ENCODE measurements at regions not wholly inside any gene's neighbourhood (a gene's known extent, or its start where the extent isn't known, plus 50 kb on each side); places are given as distances from the start of the nearest gene placed in this dataset.

DNA sequence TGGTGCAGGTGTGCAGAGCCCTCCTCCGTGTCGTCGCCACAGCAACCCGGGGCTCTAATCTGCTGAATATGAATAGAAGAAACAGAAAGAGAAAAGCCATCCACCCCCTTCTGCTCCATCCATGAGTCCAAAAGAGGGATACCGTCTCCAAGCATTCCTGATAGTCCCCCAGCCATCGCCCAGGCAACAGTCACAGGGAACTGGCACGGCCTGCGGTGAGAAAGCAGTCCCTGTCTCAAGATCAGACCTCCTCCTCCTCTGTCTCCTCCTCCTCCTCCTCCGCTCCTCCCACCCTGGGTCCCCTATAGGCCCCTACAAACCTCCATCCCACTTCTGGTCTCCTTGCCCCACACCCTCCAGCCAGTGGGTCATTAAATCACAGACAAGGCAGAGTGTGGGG, 308.1 kb upstream of the MPDZ start:
- DNase-seq: no peak

DNA sequence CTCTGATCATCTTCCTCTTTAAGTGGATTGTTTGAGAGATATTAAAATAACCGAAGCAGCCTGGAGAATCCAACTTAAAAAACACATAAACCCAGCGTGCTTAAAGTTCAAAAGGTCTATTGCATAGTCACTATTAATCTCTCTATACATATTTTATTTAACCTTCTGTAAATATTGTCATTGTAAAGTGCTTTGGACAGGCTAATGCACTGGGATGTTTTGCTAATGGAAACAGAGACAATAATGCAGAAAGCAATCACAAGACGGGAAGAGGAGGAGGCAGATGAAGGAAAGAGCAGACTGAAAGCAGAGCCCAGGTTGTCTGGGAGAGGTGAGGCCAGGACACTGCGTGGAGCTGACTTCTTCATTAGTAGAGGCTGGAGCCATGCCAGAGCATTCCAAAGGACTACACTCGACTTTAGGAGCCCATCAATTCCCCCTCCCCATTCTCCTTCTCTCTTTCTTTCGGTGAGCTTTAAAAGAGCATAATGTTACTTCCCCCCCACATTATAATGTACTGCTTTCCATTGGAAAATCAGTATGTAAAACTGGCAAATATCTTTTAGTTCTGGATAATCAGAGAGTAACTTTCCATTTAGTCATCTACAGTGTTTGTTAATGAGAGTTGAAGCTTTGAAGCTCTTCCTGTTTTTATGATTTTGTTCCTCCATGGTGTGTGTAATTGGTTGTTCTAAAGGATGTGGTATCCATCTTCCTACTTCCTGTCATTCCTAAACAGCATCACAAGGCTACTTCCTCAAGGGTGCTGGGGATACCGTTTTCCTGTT, 307.3 kb upstream of the MPDZ start:
- DNase-seq: no peak

DNA sequence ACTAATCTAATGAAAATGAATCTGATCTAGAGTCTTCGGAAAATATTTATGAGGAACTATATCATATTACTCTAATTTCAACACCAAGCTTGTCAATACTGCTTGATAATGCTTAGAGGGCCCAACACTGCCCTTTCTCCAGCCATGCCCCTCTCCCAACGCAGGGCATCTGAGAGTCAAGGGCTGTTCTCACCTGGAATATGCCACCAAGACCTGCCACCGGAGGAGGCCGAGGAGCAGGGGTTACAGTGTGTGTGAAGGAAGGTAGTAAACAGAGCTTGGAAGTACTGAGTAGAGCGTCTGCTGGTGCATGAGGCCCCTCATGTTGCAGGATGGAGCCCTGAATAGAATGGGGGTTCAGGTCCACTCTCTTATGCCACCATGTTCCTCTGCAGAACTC, 301.3 kb upstream of the MPDZ start:
- DNase-seq: no peak

DNA sequence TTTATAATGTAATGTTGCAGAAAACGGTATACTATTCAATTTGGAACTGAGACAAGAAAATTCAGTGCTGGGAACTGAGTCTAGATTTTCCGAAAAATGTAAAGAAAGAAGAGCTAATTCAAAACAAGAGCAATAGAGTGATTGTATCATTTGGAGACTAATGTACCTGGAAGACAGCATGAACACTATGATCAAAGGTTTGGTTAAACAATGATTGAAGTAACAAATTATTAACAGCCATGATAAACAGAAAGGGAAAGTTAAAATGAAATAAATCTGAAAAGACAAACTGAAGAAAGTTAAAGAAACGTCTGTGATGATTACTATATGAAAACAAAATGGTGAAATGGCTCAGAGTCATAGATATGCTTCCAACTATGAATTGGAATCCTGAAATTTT, 300.6 kb upstream of the MPDZ start:
- DNase-seq: no peak

DNA sequence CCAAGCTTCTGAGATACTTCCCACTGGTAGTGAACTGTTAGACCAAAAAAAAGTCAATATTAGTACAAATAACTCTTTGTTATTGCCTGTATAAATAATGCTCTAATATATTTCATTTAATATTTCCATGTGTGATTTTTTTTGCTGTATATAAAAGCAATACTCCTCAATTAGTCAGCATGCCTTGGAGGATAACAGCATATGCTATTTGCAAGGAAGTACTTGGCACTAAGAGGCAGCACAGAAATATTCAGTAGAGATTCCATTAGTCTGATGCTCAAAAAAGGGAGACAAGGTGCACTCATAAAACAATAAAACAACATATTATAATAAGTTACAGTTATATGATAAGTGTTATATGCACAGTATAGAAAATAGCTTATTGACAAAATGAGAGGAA, 296.6 kb upstream of the MPDZ start:
- DNase-seq: no peak

DNA sequence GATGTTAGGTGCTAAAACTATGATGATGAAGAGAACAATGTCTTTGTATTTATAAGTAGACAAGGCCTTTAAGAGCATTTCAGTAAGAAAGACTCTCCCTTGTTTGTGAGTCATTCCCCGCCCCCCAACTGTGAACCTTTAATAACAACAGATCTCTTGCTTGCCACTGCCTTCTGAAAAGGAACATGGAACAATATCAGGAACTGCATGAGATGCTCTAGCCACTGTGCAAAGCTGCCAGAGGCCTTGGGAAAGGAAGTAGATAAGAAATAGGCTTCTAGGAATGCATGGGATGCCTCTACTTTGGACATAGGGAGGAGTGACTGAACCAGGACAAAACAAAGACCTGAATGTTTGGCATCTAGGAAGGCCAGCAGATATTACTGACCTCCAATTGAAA, 296.1 kb upstream of the MPDZ start:
- no peak for DNase-seq

DNA sequence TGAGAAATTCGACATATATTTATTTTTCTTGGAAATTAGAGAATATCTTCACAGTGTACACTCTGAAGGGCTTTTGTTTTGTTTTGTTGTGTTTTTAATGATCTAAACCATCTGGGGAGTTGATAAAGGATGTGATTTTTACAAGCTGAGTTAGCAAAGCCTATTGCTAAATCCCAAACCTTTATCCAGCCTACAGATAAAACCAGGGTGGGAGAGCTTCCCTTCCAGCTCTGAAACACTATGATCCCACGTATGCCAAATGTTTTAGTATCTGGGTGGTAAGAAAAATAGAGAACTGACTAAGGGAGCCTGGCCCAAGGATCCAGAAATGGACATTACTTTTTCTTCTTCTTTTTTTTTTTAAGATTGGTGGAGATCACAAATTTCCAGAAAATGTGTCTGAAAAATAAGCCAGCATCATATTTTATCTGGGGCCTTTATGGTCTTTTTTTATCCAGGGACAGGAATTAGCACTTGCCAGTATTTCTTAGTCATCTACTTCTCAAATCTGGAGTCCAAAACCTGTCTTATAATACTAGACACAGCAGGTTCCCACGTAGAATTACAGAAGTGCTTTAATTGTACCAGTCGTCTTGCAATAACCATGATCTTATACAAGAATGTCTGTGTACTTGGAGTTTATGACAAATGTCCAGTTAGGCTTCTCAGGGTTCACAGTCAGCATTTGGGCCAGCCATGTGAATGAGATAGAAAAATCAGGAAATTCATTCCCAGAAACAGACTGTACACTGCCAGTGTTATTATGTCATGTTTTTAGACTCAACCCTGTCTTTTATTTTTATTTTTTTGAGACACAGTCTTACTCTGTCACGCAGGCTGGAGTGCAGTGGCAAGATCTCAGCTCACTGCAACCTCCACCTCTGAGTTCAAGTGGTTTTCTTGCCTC, 290.8 kb upstream of the MPDZ start:
- DNase-seq: no peak

DNA sequence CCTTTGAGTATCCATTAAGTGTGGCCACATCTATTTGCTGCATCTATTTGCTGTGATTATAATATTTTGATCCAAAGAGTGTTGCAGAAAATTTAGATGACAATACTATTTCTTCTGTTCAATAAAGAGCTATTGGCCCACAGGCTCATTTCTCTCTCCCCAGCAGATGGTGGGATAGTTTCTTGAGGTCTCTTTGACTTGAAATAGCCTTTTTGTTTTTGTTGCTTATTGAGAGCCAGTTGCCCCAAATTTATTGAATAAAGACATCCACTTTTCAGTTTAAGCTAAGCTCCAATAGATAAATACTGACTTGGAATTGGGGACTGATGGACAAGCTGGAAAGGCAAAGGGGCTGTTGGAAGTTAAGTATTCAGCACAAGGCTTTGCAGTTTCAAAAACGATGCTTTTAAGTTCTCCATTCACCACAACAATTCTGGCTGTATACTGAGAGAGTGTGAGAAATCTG, 290.1 kb upstream of the MPDZ start:
- DNase-seq: no peak

DNA sequence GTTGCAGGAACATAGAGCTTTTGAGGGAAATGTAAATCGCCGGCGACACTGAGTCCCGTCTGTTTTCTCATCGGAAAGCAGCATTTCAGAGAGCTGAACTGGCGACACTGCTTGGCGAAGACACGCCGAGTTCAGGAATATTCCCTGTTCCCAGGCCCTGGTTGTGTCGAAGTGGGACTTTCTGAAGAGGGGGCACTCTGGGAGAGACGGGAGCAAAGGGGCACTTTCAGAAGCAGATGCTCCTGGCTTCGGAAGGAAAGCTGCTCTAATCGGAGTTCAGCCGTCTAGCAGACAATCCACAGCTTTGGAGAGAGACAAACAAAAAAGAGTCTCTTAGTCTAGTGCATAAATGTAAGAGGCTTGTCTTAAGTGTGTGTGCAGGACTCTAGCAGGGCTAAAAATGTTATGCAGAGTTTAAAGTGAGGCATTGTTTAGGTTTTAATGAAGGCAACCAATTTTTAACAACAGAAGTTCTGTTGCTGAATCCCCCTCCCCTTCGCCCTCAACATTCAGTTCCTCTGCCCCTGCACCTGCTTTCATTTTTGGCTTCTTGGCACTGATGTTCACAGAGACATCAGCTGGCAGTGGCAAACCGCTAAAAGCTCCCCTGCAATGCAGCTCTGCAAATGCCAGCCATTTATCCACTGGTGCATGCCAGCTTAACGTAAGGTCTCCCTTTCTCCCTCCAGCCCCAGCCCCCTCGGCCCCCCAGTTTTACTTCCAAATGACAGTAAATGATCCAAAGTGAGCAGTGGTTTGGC, 289.5 kb upstream of the MPDZ start:
- peak; percentile 88 for DNase-seq

DNA sequence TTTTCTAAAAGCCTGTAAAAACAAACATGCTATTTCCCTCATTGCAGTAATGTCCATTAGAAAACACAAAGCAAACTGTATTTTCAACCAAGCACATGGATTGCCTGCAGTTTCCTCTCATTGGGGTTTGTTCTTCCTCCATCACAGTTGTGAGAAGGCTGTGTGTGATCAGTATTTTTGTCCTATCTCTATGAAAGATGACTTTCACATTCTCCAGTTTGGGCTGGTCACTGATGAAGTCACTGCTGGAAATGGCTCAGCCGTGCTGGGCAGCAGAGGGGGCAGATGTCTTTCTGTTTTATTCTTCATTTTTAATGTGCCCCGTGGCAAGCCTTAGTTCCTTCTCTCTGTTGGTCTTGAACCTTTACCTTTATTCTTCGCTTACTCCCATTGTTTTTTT, 288.9 kb upstream of the MPDZ start:
- peak; percentile 37 for DNase-seq

DNA sequence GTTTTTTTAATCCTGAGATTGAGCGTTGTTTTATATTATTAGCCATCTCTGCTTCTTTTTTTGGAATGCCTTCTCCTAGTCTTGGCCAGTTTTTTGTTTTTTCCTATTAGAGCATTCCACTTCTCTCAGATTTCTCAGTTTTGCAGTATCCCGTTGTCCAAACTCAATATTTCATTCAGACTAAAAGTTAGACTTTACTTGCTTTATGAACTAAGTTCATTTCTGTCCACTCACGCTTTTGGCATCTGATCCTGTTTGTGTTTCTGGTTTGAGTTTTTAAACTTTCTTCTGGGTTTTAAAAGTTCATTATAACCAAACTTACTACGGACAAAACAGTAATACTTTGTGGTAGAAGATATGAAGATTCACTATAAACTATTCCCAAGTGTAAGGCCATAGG, 288.3 kb upstream of the MPDZ start:
- no peak for DNase-seq

DNA sequence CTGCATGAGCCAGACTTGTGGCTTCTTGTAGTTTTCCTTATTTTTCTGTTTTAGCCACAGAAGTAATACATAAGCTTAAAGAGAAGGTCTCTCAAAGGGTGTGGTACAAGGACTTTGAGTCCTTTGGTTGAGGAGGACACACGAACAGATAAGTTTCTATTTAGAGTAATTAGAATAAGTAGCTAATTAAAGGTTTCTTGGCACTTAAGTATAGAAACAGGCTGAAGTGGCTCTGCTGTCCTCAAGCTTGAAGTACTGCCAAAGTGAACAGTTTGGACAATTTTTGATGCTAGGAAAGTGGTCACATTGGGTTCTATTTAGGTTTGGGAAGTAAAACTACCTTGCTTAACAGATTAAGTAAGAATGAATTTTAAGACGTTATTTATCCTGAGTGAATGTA, 278.3 kb upstream of the MPDZ start:
- no peak for DNase-seq

DNA sequence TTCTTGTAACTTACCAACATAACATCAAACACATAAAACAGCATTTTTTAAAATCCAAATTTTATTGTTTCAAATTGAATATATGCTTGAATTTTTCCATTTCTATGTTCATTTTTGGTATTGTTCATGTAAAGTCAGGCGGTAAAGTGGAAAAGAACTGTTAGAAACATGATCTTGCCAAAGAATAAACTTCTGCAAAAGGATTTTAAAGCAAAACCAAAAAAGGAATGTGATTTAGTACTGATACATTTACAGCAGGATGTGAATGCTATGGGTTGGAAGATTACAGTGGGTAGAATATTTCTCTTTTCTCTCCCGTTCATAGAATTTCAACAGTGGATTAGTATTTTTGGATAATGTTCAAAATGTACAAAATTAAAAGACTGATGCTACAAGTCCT, 277.2 kb upstream of the MPDZ start:
- no peak for DNase-seq

DNA sequence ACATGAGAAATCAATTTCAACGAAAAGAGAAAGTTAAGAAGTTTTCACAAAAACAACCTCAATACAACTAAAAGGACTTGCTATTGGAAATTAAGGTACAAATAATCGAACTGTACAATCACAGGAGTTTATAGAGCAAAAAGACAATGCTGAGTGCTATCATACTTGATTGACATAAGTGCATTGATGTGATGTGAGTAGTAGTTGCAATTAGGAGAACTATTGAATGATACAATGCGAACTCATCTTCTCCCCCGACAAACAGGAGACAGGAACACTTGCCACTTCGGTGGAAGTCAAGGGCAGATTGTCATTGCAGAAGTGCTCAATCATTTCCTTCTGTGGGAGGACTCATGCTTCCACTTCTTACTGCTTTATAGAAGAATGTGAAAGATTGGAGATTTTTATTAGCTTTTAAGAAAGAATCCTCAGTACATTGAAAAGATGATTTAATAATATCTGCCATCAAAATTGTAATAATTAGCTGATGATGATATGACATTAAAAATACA, 276.6 kb upstream of the MPDZ start:
- DNase-seq: peak; percentile 21

DNA sequence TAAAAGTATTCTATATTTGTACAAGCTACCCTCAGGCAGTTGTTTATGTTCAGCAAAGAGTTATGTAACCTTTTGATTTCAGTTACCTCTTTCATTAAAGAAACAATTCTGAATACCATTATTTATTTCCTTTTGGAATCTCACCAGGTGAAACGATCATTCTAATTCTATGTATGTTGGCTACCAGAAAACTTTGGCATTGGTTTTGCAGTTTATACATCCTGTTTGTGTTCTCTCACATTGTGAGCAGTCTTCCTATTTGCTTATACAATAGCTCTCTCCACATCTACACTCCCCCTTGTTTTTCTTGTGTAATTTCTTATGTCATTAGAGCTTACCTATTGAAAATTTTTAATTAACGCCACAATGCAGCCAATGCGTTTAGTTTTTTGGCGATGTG, 276.0 kb upstream of the MPDZ start:
- DNase-seq: peak; percentile 26

DNA sequence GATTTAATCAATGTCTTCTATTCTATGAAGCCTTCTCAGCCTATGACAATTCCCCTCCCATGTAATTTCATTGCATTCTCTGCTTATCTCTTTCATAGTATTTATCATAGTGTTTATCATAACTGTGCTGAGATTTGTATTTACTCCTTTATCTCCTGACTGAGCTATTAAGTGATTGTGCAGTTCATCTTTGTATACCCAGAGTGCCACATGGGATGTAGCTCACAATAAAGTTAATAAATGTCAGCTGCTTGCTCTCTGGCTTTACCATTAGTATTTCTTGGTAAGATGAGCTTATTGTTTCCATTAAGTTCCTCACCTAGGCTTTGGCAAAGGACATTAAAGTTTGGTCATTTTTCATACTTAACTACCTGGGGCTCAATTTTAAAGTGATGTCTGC, 275.1 kb upstream of the MPDZ start:
- no peak for DNase-seq

DNA sequence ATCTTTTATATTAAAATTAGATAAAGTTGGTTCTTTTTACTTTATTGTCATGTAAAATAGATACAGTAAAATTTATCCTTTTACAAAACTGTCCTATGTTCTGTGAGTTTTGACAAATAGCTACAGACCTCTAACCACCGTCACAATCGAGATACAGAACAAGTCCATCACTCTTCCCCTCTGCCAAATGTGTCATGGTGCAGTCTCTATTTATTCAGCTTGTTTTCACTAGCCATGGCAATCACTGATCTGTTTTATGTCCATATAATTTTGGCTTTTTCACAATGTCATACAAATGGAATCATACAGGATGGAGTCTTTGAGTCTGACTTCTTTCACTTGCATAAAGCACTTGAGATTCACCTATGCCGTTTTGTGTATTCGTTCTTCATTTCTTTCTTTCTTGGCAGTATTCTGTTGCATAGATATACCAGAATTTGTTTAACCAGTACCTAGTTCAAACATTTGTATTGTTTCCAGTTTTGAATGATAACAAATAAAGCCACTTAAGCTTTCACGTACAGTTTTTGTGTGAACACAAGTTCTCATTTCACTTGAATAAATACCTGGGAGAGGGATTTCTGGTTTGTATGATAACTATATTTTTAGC, 273.2 kb upstream of the MPDZ start:
- DNase-seq: peak; percentile 70

DNA sequence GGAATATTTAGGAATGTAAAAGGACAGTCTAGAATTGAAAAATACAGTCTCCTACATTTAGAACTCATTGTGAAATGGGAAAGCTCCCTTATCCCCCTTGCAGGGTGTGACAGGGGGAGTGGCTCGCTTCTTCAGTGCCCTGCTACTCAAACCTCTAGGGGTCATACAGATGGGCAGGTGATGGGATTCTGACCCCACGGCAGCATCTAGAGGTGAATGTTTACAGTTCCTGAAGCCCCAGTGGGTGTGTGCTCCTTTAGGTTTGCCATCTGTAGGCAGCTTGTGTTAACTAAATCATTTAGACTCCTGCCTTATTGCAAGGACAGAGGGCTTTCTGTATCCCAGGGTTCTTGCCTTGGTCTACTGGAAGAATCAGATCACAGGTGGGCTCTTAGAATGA, 271.0 kb upstream of the MPDZ start:
- DNase-seq: no peak

DNA sequence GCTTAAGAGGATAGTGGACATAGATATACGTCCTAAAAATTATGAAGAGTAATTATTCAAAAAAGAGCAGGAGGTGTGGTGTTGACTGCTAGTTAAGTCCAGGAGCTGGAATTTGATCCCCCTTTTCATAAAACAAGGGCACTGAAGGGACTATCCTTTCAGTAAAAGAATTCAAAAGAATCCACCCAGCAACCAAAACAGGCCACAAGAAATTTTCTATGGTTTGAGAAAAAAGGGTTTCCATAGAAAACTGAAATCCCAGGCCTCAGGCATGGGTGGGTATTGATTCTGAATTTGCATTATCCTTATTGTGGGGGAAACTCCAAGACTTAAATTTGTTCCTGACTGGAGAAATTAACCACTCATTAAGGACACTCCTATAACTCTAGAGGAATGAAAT, 269.0 kb upstream of the MPDZ start:
- DNase-seq: no peak

DNA sequence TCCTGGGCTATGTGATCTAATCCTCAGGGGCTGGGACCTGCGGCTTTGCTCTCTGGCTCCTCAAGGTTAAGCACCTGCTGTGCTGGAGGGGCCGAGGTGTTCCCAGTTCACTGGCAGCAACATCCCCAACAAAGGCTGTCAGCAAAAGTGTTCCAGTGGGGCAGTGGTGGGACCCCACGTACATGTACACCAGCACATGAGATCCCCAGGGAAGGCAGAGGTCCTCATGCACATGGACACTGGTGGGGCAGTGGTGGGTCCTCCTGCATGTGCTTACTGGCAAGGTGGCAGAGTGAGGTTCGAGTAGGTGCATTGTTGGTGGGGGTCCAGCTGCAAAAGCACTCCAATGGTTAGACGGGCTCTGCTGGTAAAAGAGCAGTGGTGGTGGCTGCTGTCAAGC, 255.6 kb upstream of the MPDZ start:
- DNase-seq: no peak

DNA sequence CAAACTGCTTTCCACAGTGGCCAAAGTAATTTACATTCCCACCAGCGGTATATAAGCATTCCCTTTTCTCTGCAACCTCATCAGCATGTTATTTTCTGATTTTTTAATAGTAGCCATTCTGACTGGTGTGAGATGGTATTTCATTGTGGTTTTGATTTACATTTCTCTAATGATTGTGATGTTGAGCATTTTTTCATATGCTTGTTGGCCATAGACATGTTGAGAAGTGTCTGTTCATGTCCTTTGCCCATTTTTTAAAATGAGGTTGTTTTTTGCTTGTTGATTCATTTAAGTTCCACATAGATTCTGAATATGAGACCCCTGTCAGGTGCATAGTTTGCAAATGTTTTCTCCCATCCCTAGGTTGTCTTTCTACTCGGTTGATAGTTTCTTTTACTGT, 254.5 kb upstream of the MPDZ start:
- no peak for DNase-seq

DNA sequence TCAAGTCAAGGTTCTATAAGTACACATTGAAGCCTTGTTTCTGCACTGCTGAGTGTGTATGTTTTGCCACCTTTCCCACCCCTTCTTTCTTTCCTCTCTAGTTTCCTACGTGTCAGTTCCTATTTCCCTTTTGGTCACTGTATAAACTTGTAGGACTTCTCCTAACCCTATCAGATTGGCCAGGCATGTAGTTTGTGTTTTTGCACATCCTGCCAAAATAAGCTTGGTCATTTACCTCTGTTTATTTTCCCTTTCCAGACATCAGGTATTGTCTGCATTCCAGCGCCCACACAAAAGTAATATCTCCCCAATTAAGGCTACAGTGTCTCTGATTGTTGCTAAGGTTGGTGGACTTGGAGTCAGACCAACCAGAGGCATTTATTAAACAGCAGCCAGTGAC, 252.9 kb upstream of the MPDZ start:
- no peak for DNase-seq

Data from COR-L47 (cell line).